Psoas muscle (tissue), 7 donors: ENCODE measurements at regions not wholly inside any gene's neighbourhood (a gene's known extent, or its start where the extent isn't known, plus 50 kb on each side); places are given as distances from the start of the nearest gene placed in this dataset.

Source experiments
- ATAC-seq, 4 donors: fragments of 200-7000 bp; cut with Tn5 transposase; one replicate each; pipeline ENCODE4 v1.9.1; 2020; ENCODE audit warnings: moderate library complexity in 3 of 4, mild to moderate bottlenecking in 2 of 4
- DNase-seq, 2 donors: peaks; one replicate each; pipeline ENCODE4 v3.0.0-alpha.2; 2020
- H3K27ac ChIP-seq: fragments of 200-600 bp; one replicate; pipeline ENCODE4 v1.8.0; 2022
- H3K27me3 ChIP-seq, 3 donors: fragments of 200-600 bp in 1 of 3; one replicate each; pipeline versions ENCODE4 v1.6.1 to v1.8.0; 2013 to 2022; ENCODE audit warnings: low read length in 2 of 3, mild to moderate bottlenecking in 2 of 3, moderate library complexity in 1 of 3; ENCODE audit not compliant: insufficient read depth in 3 of 3
- H3K36me3 ChIP-seq, 2 donors: fragments of 200-600 bp in 1 of 2; one replicate each; pipeline versions ENCODE4 v1.6.1 to v1.8.0; 2013 to 2022; ENCODE audit warnings: low read depth in 1 of 2, mild to moderate bottlenecking in 1 of 2, moderate library complexity in 1 of 2; ENCODE audit not compliant: insufficient read depth in 1 of 2
- H3K4me1 ChIP-seq: fragments of 200-600 bp; one replicate; pipeline ENCODE4 v1.8.0; 2022
- H3K4me3 ChIP-seq: fragments of 200-600 bp; one replicate; pipeline ENCODE4 v1.8.0; 2022; ENCODE audit warnings: mild to moderate bottlenecking
- H3K9me3 ChIP-seq: fragments of 200-600 bp; one replicate; pipeline ENCODE4 v1.8.0; 2022
- CTCF ChIP-seq: fragments of 200-600 bp; IDR thresholded peaks from one replicate; pipeline ENCODE4 v1.8.0; 2022; ENCODE audit warnings: antibody characterized with exemption
- whole genome bisulfite sequencing, 3 donors: extraction: QIAGEN DNeasy Blood & Tissue Kit; methylation state at CpG; one replicate each; pipeline versions ENCODE4 v1.1.6 to v1.1.7; 2013; 5-methylcytosine and 5-hydroxymethylcytosine counted together
- intact Hi-C, 2 donors: fragments of 100-400 bp; cut with DNase I; formaldehyde crosslinking; loops; one replicate each; pipeline versions ENCODE4 v1.11.0 to v1.14.2; 2022
- donor health status: healthy with polysubstance abuse.
- donor health status: DM: no; HTN: no; CAD: no; lungs with moderate emphysema.
- donor health status: Bipolar disorder and iron deficiency.
- donor health status: healthy.
- donor health status: DM: yes; HTN: yes; CAD: no.
- donor health status: DM: no; HTN: no; CAD: no.
- donor health status: DM: yes; HTN: yes; CAD: no.

GRCh38 chr11:129695571-129696308 lies 119.9 kb upstream of the TMEM45B start:
- ATAC-seq (peak; percentile 25 to 70 (median 62)), DNase-seq (peak; percentile 27 to 59)
- no peaks in the 10 kb centered on the region for H3K4me1 ChIP-seq
- H3K27ac ChIP-seq: no peak overlapping the region
- no peaks in the 10 kb centered on the region for H3K27me3 ChIP-seq
- TF ChIP-seq CTCF: peak; percentile 31
- intact Hi-C loops: no loop called here
- no peaks in the 10 kb centered on the region for H3K36me3 ChIP-seq
- no peak overlapping the region for H3K4me3 ChIP-seq
- 3 to 4% (median 4%) methylated on average over 17 to 25 of the region's 25 CpGs for WGBS, 3 donors
- H3K9me3 ChIP-seq: no peaks in the 10 kb centered on the region

- H3K4me3 ChIP-seq: no peak overlapping the region
- H3K27ac ChIP-seq: no peak overlapping the region
- no peaks in the 10 kb centered on the region for H3K27me3 ChIP-seq
- TF ChIP-seq CTCF: no peak
- ATAC-seq (no peak), DNase-seq (no peak)
- intact Hi-C loops: no loop called here
- no peaks in the 10 kb centered on the region for H3K9me3 ChIP-seq
- 66 to 72% (median 69%) methylated on average over 13 of the region's 13 CpGs for WGBS, 3 donors
- H3K4me1 ChIP-seq: no peaks in the 10 kb centered on the region
- H3K36me3 ChIP-seq: no peaks in the 10 kb centered on the region
These were observed 119.2 kb upstream of the TMEM45B start for GRCh38 chr11:129696309-129696989.

DNA sequence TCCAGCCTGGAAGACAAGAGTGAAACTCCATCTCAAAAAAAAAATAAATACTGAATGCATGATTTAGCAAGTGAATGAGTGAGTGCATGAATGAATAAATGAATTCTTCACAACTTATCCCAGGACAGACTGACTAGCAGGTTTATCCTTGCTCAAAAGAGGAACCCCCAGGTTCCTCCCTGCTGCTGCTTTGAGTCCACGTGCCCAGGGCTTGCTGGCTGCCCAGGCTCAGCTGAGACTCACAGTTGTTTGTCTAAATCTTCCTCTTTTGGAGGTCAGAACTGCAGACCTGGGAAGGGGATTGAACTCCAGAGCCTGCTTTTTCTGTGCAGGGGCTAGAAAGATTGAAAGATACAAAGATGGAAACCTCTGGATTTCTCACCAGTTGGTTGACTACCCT lies 117.4 kb upstream of the TMEM45B start:
- DNase-seq (no peak), ATAC-seq (no peak)
- Histone ChIP-seq H3K36me3 (no peaks in the 10 kb centered on the region), H3K27ac (no peak overlapping the region), H3K4me1 (no peaks in the 10 kb centered on the region), H3K27me3 (no peaks in the 10 kb centered on the region), H3K9me3 (no peaks in the 10 kb centered on the region), H3K4me3 (no peak overlapping the region)
- TF ChIP-seq CTCF: no peak
- WGBS, 3 donors: 47 to 60% (median 59%) methylated on average over 1 of the region's 1 CpG
- intact Hi-C loops: no loop called here

GRCh38 chr11:129699711-129700304 lies 115.8 kb upstream of the TMEM45B start:
- no peaks in the 10 kb centered on the region for H3K27me3 ChIP-seq
- no peaks in the 10 kb centered on the region for H3K36me3 ChIP-seq
- no peak overlapping the region for H3K27ac ChIP-seq
- no peak for DNase-seq
- TF ChIP-seq CTCF: no peak
- no peak for ATAC-seq
- no peaks in the 10 kb centered on the region for H3K9me3 ChIP-seq
- intact Hi-C loops: no loop called here
- no peak overlapping the region for H3K4me3 ChIP-seq
- no peaks in the 10 kb centered on the region for H3K4me1 ChIP-seq
- 86 to 90% (median 88%) methylated on average over 14 of the region's 14 CpGs for WGBS, 3 donors
